ENCODE measurements at regions not wholly inside any gene's neighbourhood (a gene's known extent, or its start where the extent isn't known, plus 50 kb on each side); places are given as distances from the start of the nearest gene placed in this dataset.

DNA sequence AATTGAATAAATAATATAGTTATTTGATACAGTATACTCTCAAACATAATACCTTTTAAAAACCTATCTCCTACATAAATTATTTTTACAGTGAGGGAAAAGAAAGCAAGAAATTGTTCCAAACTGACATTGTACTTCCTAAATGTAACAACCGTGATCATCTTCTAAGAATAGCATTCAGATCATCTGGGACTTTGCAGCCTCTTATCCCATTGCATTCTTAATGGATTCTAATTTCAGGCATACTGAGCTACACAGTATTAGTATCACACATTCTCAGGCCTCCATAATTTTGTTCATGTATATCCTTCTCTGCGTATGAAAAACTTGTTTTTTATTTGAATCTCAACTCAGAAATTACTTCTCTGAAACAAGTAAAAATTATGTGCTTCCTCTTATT is 1134.7 kb upstream of the CDH2 start:
- Histone ChIP-seq H3K4me1 (ENCODE audit: control insufficient read depth, insufficient read depth, low read length) (peaks cover 8% of the 10 kb centered on the region; the same call in 1 of the 2 replicates), H3K4me3 (ENCODE audit: low read depth, low read length) (no peak overlapping the region), H3K9me3 (ENCODE audit: control insufficient read depth, insufficient read depth, low read depth, low read length) (no peaks in the 10 kb centered on the region), H3K36me3 (ENCODE audit: control insufficient read depth in 2 of 2, insufficient read depth in 1 of 2, low read length in 2 of 2) (no peaks in the 10 kb centered on the region), H3K27ac (ENCODE audit: extremely low read depth, low read depth, low read length) (no peak overlapping the region)
- ChIA-PET POLR2A (no interaction called here), CTCF (no interaction called here)
- TF ChIP-seq ZNF19 (tag by site-specific recombination; IDR thresholded peaks at IDR 0.05; ENCODE audit: low read depth), result no peak
- TF ChIP-seq, protein P1, sequence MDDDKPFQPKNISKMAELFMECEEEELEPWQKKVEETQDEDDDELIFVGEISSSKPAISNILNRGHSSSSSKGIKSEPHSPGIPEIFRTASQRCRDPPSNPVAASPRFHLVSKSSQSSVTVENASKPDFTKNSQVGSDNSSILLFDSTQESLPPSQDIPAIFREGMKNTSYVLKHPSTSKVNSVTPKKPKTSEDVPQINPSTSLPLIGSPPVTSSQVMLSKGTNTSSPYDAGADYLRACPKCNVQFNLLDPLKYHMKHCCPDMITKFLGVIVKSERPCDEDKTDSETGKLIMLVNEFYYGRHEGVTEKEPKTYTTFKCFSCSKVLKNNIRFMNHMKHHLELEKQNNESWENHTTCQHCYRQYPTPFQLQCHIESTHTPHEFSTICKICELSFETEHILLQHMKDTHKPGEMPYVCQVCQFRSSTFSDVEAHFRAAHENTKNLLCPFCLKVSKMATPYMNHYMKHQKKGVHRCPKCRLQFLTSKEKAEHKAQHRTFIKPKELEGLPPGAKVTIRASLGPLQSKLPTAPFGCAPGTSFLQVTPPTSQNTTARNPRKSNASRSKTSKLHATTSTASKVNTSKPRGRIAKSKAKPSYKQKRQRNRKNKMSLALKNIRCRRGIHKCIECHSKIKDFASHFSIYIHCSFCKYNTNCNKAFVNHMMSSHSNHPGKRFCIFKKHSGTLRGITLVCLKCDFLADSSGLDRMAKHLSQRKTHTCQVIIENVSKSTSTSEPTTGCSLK (tag by site-specific recombination; IDR thresholded peaks at IDR 0.05), result no peak
- no peak for TF ChIP-seq SP3 (tag by site-specific recombination; IDR thresholded peaks at IDR 0.05)
- TF ChIP-seq ZFP41 (tag by site-specific recombination; IDR thresholded peaks at IDR 0.05; ENCODE audit: borderline replicate concordance), result no peak

GRCh38 chr18:29309366-29309765 is 1132.4 kb upstream of the CDH2 start:
- TF ChIP-seq TCF7L2 (IDR thresholded peaks at IDR 0.05; ENCODE audit: borderline replicate concordance, low read depth, low read length) (peak; percentile 97), TRIM28 (IDR thresholded peaks at IDR 0.05; ENCODE audit: borderline replicate concordance, low read length) (peak; percentile 78; the same call in 1 of the 2 replicates), HOXD13 (CRISPR knock-in tag; IDR thresholded peaks at IDR 0.05; ENCODE audit: borderline replicate concordance) (peak; percentile 90), ZNF837 (tag by site-specific recombination; IDR thresholded peaks at IDR 0.05) (no peak), ZNF426 (tag by site-specific recombination; IDR thresholded peaks at IDR 0.05) (no peak)
- ChIA-PET POLR2A (interaction anchor here (1.3 kb wide), 1 partner anchor 19 kb away, joined by 4 read pairs; no protein-coding TSS in a partner anchor), CTCF (interaction anchor here (0.6 kb wide), 1 partner anchor 248 kb away, joined by 3 read pairs; no protein-coding TSS in a partner anchor)
- no peak overlapping the region for H3K27ac ChIP-seq (ENCODE audit: extremely low read depth, low read depth, low read length)
- no peaks in the 10 kb centered on the region for H3K9me3 ChIP-seq (ENCODE audit: control insufficient read depth, insufficient read depth, low read depth, low read length)
- no peaks in the 10 kb centered on the region for H3K36me3 ChIP-seq (ENCODE audit: control insufficient read depth in 2 of 2, insufficient read depth in 1 of 2, low read length in 2 of 2)
- H3K4me3 ChIP-seq (ENCODE audit: low read depth, low read length), result no peak overlapping the region
- peaks cover 8% of the 10 kb centered on the region; the same call in 1 of the 2 replicates for H3K4me1 ChIP-seq (ENCODE audit: control insufficient read depth, insufficient read depth, low read length)

- no peak for TF ChIP-seq ZNF433 (tag by site-specific recombination; IDR thresholded peaks at IDR 0.05; ENCODE audit: low read depth)
- TF ChIP-seq KLF10 (tag by site-specific recombination; IDR thresholded peaks at IDR 0.05), result no peak
- no peak for TF ChIP-seq GLI4 (tag by site-specific recombination; IDR thresholded peaks at IDR 0.05)
- TF ChIP-seq, protein P2, sequence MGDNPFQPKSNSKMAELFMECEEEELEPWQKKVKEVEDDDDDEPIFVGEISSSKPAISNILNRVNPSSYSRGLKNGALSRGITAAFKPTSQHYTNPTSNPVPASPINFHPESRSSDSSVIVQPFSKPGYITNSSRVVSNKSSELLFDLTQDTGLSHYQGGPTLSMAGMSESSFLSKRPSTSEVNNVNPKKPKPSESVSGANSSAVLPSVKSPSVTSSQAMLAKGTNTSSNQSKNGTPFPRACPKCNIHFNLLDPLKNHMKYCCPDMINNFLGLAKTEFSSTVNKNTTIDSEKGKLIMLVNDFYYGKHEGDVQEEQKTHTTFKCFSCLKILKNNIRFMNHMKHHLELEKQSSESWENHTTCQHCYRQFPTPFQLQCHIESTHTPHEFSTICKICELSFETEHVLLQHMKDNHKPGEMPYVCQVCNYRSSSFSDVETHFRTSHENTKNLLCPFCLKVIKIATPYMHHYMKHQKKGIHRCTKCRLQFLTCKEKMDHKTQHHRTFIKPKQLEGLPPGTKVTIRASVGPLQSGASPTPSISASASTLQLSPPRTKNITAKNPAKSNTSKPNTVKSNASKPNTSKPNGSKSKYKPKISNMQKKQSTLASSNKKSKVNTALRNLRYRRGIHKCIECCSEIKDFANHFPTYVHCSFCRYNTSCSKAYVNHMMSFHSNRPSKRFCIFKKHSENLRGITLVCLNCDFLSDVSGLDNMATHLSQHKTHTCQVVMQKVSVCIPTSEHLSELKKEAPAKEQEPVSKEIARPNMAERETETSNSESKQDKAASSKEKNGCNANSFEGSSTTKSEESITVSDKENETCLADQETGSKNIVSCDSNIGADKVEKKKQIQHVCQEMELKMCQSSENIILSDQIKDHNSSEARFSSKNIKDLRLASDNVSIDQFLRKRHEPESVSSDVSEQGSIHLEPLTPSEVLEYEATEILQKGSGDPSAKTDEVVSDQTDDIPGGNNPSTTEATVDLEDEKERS (tag by site-specific recombination; IDR thresholded peaks at IDR 0.05), result no peak
- TF ChIP-seq ZNF624 (tag by site-specific recombination; IDR thresholded peaks at IDR 0.05), result no peak
- TF ChIP-seq ZBTB17 (tag by site-specific recombination; IDR thresholded peaks at IDR 0.05), result no peak
- no peak for TF ChIP-seq ZNF670 (tag by site-specific recombination; IDR thresholded peaks at IDR 0.05; ENCODE audit: low read depth)
- no peak for TF ChIP-seq ZNF391 (tag by site-specific recombination; IDR thresholded peaks at IDR 0.05; ENCODE audit: borderline replicate concordance, low read depth)
- no peak for TF ChIP-seq ZSCAN16 (tag by site-specific recombination; IDR thresholded peaks at IDR 0.05)
- no peak for TF ChIP-seq INSM2 (tag by site-specific recombination; IDR thresholded peaks at IDR 0.05)
- TF ChIP-seq ZNF560 (tag by site-specific recombination; IDR thresholded peaks at IDR 0.05; ENCODE audit: borderline replicate concordance), result no peak
- peaks cover 8% of the 10 kb centered on the region; the same call in 1 of the 2 replicates for H3K4me1 ChIP-seq (ENCODE audit: control insufficient read depth, insufficient read depth, low read length)
- ChIA-PET POLR2A (no interaction called here), CTCF (no interaction called here)
- H3K4me3 ChIP-seq (ENCODE audit: low read depth, low read length), result no peak overlapping the region
- H3K9me3 ChIP-seq (ENCODE audit: control insufficient read depth, insufficient read depth, low read depth, low read length), result no peaks in the 10 kb centered on the region
- H3K27ac ChIP-seq (ENCODE audit: extremely low read depth, low read depth, low read length), result no peak overlapping the region
- H3K36me3 ChIP-seq (ENCODE audit: control insufficient read depth in 2 of 2, insufficient read depth in 1 of 2, low read length in 2 of 2), result no peaks in the 10 kb centered on the region
Observed at GRCh38 chr18:29307982-29308381, 1131.1 kb upstream of the CDH2 start.
